Femur (tissue), 1 donor: ENCODE measurements at regions not wholly inside any gene's neighbourhood (a gene's known extent, or its start where the extent isn't known, plus 50 kb on each side); places are given as distances from the start of the nearest gene placed in this dataset.
"Not testable (repeated sequence)": the region's sequence is repeated elsewhere in the genome, so short reads cannot be mapped to it uniquely, and the experiment has no call there.

Experiments
- DNase-seq: peaks from one replicate; pipeline ENCODE4 v3.0.0-alpha.2; 2017

DNA sequence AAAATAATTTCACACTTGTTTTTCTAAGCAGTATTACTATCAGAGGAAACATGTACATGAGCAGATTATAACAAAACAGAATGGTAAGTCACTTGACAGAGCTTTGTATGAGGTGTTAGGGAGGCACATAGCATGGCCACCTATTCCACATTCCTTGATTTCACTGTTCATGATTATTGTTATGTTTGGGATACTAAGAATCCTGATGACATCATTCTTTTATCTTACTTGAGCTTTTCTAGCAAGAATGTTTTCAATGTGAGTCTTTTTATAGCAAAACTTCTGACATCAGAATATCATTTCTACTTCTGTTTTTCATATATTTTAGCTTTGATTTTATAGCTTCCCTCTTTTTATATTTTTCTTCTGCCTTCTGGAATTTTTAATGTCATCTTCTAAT lies 208.2 kb downstream of the DMRTA1 start:
- no peak for DNase-seq

DNA sequence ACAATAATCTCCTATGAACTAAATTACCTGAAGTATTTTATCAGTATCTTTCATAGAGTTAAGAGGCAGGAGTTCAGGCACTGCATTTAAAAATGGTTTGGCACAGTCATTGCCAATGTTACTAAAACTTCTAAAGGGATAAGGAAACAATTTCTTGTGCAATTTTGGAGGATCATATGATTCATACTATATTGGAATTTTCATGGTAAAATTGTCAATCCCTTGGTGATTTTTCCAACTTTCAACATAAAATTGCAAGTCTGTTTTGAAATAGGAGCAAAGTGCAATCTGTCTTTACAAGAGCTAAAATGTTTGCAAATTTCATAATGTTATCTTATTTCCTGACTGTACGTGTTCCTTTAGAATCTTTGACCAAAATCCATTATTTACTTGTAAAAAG lies 211.1 kb downstream of the DMRTA1 start:
- DNase-seq: no peak

DNA sequence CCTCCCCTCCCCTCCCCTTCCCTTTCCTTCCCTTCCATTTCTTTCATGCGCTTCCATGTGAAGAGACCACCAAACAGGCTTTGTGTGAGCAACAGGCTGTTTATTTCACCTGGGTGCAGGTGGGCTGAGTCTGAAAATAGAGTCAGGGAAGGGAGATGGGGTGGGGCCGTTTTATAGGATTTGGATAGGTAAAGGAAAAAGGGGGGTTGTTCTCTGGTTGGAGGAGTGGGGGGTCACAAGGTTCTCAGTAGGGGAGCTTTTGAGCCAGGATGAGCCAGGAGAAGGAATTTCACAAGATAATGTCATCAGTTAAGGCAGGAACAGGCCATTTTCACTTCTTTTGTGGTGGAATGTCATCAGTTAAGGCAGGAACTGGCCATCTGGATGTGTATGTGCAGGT lies 211.9 kb downstream of the DMRTA1 start:
- DNase-seq: not testable (repeated sequence)

DNA sequence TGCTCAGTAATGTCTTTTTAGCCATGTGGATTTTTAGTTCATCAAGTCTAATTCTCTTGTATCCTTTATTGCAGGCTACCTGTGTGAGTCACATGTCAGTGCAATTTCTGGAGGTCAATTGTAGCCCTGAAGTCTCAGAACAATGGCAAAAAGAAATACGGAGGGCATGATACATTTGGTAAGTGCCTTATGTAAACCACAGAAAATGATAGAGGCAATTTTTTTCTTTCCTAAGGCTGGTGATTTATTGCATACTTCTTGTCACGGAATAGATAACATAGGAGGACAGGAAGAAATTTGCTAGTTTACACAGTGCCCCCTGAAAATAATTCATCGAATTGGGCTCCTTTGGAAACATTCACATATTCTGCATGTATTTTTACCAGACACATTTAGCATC lies 235.9 kb downstream of the DMRTA1 start:
- DNase-seq: no peak

DNA sequence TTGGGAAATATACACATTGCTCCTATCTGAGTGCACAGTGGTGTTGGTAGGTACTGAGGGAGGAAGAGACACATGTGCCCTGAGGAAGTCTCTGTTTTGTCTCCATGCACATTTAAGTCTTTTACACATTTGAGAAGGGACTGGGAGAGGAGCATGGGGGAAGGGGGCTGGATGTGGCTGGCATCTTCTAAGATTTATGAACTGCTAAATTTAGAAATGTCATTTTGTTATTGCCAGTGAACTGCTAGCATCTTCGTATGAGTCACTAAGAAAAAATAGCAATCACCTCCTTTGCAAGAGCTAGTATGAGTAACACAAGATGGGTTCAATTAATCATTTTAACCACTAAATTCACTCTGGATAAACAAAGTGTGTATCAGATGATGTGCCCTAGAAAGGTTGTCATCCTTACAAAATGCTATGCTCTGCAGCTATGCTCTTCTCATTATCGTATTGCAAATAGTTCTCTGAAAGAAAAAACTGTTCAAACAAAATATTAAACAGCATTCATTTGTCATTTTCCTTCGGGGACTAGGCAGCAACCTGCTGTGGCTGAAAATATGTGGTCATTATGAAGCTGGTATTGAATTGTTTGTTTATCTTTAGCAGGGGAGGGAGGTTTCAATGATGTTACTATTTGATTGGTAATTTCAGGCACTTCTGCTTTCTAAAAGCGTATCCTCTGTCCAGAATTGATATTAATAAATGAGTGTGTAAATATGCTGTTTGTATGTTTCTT lies 236.5 kb downstream of the DMRTA1 start:
- DNase-seq: no peak

DNA sequence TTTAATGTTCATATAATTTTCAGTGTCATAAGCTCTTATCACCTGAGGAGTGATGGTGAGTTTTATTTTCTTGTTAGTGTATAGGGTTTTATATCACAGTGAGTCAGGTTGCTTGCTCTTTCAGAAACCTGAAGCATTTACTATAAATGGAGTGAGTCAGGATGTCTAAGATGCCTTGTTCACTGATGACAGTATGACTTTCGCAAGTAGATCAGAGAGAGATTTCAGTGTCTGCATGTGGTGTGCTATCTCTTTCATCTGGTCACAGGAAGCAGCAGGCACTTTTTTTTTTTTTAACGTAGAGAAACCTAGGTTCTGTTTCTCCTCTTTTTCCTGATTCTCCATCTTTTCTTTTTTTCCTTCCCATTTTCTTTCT lies 237.1 kb downstream of the DMRTA1 start:
- no peak for DNase-seq

DNA sequence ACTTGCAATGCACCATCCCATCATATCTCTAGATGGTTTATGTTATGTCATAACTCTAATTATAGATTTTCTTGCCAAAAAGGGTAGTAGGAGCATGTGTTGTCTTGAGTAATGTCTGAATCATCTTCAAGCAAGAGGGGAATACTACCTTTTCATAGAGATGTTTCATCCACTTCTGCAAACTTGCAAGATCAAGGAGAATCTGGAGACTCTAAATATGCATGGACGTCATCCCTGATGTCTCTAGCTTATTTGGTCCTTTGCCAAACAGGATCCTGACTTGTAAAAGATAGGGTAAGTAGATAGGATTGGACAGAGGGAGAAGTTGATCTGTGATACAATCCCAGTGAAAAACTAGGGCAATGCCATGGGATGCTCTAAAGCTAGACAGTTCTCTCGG lies 246.5 kb downstream of the DMRTA1 start:
- no peak for DNase-seq

DNA sequence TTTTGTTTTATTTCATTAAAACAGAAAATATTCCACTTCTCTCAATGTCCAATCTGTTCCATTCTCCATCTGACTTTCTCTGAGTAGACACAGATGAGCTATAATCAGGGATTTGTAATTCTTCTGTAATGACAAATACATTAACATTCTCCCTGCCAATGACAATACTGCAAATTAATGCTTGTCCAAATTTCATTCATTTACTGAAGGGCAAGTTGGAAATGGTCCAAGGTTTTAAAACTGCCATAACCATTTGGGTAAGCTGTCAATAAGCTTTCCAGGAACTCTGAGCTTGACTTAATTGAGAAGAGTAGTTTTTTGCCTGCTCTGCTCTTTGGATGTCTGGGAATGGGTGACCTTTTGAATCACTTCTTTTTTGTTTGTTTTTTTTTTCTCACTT lies 253.5 kb downstream of the DMRTA1 start:
- no peak for DNase-seq

DNA sequence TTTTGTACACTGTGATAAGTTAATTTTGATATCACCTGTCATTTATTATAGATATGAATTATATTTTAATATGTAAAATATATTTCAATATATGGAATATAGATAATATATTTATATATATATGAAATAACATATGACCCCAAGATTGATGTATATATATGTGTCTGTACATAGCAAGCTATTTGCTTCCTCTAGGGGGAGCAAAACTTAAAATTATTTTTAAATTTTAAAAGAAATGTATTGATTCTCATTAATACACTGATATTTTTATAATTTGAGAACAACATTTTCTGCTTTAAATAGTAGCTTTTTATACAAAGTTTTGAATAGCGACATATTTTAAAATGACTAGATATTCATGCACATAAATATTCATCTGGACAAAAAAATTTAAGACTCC lies 272.0 kb downstream of the DMRTA1 start:
- no peak for DNase-seq

DNA sequence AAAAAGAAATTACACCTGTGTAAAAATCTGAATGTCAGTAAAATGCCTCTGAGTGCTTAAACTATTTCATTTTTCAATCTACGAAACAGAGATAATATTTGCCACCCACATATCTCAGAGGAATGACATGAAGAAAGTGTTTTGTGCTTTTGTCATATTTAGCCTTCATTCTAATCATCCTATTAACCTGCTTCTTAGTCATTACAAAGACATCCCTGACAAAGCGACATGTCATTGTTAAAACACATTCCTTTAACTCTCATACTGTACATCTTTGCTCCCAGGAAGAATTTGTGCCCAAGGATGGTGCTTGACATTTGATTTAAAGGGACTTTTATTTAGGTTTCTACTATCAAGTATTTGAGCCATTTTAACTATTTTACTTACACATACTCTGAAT lies 275.9 kb downstream of the DMRTA1 start:
- no peak for DNase-seq

DNA sequence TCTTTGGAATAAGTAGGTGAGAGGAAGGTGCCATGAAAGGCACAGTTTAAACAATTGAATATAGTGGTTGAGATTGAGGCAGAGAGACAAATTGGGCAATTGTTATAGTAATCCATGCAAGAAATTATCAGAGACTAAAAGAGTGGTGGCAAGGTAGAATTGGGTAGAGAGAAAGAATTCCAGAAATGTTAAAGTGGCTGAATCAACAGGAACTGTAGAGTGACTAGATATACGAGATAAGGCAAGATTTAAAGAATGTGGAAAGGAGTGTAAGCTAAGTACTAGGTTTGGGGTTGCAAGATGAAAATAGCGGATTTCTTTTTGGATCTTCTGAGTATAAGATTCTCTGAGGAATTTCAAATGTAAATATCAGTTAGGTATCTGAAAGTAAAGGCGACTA lies 285.2 kb downstream of the DMRTA1 start:
- DNase-seq: no peak

DNA sequence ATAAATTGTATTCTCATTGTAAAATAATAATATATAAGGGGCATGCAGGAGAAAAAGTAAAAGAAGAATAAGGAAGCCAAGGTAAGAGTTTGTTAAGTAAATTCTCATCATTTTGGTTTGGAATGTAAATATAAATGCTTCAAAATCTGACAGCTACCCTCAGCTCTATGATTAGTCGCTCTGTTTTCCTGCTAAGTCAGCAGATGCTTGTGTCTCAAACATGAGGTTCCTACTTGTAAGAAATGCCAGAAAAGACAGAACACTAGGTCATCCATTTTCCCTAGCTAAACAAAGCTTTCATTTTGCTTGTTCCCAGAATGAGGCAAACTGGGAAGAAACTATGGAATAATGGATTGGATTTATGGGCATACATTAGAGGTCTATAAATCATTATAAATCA lies 293.1 kb downstream of the DMRTA1 start:
- DNase-seq: no peak

DNA sequence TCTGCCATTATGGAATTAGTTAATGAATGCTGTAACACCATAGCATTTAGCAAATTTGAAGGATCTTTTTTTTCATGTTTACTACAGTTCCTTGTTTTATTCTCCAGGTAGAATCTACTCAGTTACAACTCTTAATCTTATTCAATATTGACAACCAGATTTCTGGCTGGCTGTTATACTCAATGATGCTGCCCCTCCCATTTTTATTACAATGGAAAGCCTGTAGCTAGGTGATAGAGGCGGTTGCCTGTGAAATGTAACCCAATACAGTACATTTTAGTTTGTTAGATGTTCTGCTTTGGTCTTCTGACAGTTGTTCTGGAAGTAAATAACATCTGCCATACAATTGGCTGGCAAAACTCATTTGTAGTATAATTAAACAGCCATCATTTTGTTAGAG lies 294.2 kb downstream of the DMRTA1 start:
- DNase-seq: no peak

DNA sequence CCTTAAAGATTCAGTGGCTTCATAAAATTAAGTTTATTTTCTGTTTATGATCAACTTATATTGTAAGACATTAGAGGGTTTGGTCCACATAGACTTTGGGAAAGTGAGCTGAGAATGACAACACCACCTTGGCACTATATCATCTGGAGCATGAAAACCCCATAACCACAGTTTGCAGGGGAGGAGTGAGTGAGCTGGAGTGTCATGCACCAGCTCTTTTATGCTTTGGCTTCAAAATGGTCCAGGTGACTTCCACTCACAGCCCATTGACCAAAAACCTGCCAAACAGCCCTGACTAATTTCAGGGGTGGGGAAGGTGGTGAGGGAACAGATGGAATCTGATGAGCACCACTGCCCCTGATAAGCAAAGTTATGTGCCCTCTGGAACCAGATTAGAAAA lies 295.8 kb downstream of the DMRTA1 start:
- no peak for DNase-seq

DNA sequence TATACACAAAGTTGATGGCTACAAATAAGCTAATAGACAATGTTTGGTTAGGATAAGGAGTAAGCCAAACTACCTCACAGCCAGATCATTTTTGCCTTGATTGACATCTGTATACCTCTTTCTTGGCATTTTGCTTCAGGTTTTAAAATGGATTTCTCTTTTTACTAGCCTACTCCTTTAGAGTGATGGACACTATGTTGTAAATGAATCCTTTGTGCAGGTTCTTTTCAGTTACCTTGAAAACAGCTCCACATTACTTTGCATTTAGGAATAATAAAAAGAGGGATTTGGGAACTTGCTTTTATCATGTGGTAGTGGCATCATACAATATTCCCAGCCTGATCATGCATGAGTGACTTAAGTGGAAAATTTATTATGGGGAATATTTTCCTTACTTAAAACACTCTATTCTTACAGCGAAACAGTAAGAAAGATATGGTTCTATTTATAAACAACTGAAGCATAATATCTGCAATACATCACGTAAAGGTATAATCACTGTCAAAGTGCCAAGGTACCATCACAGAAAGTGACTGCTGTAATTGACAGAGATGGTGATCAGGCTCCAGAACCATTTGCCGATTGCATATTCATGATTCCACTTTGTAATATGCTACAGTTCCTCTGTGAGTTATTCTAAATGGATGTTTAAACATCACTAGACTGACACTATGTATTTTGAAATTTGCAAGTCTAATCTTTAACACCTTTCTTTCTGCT lies 327.0 kb downstream of the DMRTA1 start:
- no peak for DNase-seq

DNA sequence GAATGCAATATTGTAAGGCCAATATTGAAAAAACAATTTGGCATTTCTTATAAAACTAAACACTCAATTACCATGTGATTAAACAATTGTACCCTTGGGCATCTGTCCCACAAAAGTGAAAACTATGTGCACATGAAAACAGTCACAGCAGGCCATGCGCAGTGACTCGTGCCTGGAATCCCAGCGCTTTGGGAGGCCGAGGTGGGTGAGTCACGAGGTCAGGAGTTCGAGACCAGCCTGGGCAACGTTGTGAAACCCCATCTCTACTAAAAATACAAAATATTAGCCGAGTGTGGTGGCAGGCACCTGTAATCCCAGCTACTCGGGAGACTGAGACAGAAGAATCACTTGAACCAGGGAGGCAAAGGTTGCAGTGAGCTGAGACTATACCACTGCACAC lies 343.7 kb downstream of the DMRTA1 start:
- DNase-seq: no peak

DNA sequence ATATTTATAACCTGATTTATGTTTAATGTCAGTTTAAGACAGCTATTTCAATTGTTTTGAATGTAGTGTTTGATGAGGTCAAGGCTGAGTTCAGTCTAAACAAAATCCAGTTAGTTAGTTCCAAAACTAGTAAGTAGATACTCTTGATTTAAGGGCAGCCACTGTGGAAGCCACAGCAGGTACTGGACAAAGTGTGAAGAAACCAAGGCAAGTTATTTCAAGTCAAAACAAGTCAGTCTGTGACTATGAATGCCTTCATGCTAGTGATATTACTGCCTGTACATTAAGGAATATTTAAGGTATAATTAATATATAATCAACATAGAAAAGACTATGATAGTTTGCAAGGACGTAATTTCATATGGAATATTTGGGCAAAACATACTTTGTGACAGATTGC lies 362.3 kb downstream of the DMRTA1 start:
- DNase-seq: no peak

DNA sequence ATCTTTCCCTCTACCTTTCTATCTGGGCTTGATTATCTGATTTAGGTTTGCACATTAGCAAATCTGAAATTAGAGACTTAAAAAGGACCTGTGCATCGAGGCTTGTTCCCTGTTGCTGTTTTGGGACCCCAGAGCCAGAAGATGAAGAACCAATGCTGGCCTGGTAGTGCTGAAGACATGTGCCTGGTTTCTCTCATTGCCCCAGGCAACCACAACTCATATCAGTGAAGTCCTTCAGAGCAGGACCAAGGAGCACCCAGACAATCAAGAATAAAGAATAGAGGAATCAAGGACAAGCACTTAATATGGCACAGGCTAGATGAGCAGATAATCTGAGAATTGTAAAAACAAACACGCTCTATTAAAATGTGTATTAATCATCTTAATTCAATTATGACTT lies 362.7 kb downstream of the DMRTA1 start:
- DNase-seq: no peak

DNA sequence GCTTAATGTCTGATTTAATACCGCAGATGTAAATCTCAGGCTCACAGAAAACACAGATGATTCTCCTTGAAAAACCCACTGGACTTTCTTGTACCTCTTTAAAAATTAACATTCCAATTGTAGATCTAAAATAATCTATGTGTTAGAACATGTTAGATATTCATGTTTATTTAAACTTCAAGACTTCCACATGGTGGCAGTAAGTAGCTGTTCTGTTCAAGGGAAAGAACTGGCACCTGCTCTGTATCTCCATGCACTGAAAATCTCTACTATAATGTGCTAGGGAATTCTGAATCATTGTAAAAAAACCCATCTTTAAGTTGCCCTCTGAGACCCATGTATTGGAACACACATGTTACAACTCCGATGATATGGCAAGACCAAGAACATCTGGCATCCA lies 366.9 kb downstream of the DMRTA1 start:
- DNase-seq: no peak

DNA sequence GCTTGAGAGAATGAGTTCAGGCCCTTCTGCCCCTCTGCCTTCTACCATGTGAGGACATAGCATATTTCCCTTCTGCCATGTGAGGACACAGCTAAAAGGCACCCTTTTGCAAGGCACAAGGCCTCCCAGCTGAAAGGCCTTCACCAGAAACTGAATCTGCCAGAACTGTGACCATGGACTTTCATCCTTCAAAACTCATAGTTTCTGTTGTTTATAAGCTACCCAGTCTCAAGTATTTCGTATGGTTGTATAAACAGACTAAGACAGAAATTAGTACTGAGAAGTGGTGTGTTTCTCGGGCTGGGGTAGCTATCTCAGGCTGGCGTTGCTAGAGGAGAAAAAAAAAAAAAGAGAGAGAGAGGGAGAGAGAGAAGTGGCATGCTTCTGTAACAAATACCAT lies 368.6 kb downstream of the DMRTA1 start:
- no peak for DNase-seq

DNA sequence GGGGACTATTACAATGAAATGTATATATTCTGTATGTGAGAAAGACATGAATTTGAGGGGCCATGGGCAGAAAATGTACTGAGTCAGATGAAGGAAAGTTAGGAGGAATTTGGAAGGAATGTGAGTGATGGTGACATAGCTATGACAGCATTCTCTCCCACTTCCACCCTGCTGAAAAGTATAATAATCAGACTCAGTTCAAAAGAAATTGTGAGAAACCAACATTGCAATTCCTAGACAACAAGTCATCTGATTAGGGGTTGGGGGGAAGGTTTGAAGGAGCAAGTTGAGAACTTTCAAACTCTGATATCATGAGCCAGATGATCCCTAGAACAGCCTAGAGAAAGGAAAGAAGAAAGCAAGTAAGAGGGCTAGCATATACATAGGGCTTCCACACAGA lies 370.6 kb downstream of the DMRTA1 start:
- DNase-seq: no peak

DNA sequence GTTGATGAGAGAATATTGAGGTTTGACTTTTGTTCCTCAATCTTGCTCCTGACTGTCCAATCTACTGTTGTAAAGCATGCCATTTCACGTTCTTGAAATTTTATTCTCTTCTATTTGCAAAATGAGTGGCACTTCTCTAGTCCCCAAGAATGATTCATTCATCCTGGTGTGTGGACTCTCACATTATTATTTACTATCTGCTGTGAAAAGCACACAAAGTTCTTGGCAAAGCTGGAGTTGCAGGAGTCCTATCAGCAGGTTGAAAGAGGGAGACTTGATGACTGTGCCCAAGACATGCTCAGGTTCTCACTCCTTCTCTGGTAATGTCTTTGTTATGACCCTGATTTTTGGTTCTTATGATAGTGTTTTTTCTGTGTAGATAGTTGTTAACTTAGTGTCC lies 382.6 kb downstream of the DMRTA1 start:
- DNase-seq: no peak

DNA sequence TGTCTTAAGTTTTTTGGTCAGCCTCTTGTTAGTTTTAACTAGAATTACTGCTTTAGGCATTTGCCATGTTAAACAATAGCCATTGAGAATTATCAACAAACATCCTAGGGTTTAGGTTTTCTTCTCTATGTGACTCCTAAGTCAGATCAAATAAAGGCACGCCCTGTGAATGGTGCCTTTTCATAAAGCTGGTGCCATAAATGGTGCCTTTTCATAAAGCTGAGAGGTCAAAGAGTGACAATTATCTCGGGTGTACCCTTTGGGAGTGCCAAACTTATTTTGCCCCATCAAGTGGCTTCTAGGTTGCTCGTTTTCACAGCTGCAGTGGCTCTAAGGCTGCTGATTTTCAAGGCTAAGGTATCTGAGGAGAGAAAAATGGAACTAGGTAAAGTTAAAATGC lies 391.6 kb downstream of the DMRTA1 start:
- no peak for DNase-seq

DNA sequence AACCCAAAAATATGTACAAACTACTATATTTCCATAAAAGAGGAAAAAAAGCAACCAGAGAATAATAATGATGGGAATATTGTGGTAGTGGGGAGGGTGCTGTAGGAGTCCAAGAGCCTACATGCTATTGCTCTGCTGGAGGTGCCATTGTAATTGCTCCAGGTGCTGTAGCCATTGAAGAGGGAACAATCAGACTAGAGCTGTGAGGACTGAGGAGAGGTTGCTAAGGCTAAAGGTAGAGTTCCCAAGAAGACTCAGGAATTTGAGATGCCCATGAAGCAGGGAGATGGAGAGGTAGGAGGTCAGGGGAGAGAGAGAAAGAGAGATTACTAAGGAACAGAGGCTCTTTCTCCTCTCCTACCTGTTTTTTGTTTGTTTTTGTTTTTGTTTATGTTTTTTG lies 394.0 kb downstream of the DMRTA1 start:
- no peak for DNase-seq

DNA sequence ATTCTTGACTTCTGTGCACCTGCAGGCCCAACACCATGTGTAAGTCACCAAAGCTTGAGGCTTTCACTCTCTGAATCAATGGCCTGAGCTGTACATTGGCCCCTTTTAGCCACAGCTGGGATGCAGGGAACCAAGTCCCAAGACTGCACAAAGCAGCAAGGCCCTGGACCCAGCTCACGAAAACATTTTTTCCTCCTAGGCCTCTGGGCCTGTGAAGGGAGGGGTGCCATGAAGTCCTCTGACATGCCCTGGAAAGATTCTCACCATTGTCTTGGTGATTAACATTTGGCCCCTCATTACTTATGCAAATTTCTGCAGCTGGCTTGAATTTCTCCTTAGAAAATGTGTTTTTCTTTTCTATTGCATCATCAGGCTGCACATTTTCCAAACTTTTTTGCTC lies 398.6 kb downstream of the DMRTA1 start:
- DNase-seq: not testable (repeated sequence)
